NCI-H2029 treated with DMSO at 0.1 percent for 48 hours (cell line): ENCODE measurements at regions not wholly inside any gene's neighbourhood (a gene's known extent, or its start where the extent isn't known, plus 50 kb on each side); places are given as distances from the start of the nearest gene placed in this dataset.
"Not testable (repeated sequence)": the region's sequence is repeated elsewhere in the genome, so short reads cannot be mapped to it uniquely, and the experiment has no call there.

Source experiments
- DNase-seq: peaks from one replicate; lab custom pipeline; 2025; lab: John Stamatoyannopoulos, UW

DNA sequence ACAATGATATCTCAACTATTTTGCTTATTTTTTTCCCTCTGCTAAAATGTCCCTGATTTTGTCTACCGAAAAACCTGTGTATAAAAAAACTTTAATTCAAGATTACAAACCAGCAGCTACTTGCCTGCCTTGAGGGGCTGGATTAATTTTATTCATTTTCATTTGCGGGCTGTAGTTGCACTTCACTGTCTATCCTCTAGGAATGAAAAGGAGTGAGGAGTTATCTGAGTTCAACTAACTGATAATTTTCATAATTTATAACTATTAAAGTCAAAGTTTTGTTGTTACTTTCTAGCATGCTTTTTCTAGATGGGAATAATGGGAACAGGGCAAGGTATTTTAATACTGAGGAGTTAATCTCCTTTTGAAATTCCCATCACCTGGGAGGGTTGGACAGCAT, 50.3 kb upstream of the AGTPBP1 start:
- DNase-seq = not testable (repeated sequence)

GRCh38 chr9:85802978-85803695, 61.4 kb upstream of the AGTPBP1 start:
- DNase-seq = not testable (repeated sequence)

DNA sequence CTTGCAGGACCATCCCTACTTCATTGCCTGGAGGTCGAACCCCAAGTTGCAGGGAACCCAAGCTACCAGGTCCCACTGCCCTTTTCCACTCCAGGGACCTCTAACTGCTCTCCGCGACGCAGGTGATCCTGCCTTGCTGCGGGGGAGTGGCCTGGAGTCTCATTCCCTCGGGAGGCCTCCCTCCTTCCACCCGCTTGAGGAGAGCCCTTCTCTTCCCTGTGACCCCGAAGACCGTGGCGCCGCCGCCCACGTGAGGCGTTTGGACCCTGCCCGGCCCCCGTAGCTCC, 63.0 kb upstream of the AGTPBP1 start:
- peak; percentile 30 for DNase-seq

GRCh38 chr9:85805134-85806005, 63.6 kb upstream of the AGTPBP1 start:
- DNase-seq = peak; percentile 30

GRCh38 chr9:85808329-85808728, 66.6 kb upstream of the AGTPBP1 start:
- not testable (repeated sequence) for DNase-seq

- DNase-seq = not testable (repeated sequence)
These were observed 71.6 kb upstream of the AGTPBP1 start for GRCh38 chr9:85813388-85813787.

GRCh38 chr9:85814800-85815199, 73.0 kb upstream of the AGTPBP1 start:
- DNase-seq = not testable (repeated sequence)

- not testable (repeated sequence) for DNase-seq
These were observed 77.2 kb upstream of the AGTPBP1 start for GRCh38 chr9:85818971-85819370.

- DNase-seq = peak; percentile 33
These were observed 78.8 kb upstream of the AGTPBP1 start for GRCh38 chr9:85820598-85820997.

GRCh38 chr9:85824949-85825348, 83.2 kb upstream of the AGTPBP1 start:
- DNase-seq = not testable (repeated sequence)

GRCh38 chr9:85834591-85834990, 92.8 kb upstream of the AGTPBP1 start:
- DNase-seq = not testable (repeated sequence)

DNA sequence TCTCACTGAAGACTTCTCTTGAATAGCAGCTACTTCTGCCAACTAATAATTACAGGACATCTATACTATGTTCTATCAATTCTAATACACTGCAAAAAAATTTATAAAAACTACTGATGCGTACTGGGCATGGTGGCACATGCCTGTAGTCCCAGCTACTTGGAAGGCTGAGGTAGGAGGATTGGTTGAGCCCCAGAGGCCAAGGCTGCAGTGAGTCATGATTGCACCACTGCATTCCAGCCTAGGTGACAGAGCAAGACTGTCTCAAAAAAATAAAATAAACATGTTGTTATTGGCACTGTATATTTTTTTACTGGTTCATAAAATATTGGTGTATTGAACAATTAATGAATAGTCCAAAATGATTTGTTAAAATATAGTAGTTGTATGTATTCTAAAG, 97.0 kb upstream of the NAA35 start:
- not testable (repeated sequence) for DNase-seq

GRCh38 chr9:85847782-85848181, 93.2 kb upstream of the NAA35 start:
- not testable (repeated sequence) for DNase-seq

DNA sequence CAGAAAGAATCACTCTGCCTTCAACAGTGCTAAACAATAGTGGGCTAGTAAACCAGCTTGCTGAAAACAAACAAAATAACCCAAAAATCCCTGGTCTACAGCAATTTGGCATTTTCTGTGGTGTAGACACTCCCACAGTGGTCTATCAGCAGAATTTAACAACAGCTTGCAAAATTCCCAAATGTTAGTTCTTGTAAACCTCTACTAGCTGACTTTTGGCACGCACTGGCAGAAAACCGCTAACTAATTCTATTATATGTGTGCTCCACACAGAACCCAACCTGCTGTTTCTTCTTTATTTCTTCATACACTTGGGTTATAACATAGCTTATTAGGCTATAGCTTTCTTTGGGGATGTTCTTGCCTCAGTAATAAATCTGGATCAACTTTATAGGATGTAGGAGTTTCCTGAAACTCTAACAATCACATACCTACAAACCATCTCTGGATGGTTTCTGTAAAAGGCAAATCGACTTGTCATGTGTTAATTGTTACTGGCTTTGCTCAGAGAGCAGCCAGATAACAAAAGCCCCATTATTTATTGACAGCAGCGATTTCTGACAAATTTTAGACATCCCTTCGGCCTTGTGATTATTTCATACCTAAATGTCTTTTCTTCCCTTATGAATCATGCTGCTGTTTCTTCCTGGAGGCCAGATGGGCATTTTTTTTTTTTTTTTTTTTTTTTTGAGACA, 82.7 kb upstream of the NAA35 start:
- DNase-seq = no peak

- DNase-seq = peak; percentile 40
These were observed 81.2 kb upstream of the NAA35 start for GRCh38 chr9:85859765-85860164.

DNA sequence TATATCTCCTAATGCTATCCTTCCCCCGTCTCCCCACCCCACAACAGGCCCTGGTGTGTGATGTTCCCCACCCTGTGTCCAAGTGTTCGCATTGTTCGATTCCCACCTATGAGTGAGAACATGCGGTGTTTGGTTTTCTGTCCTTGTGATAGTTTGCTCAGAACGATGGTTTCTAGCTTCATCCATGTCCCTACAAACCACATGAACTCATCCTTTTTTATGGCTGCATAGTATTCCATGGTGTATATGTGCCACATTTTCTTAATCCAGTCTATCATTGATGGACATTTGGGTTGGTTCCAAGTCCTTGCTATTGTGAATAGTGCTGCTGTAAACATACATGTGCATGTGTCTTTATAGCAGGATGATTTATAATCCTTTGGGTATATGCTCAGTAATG, 79.1 kb upstream of the NAA35 start:
- DNase-seq = not testable (repeated sequence)

DNA sequence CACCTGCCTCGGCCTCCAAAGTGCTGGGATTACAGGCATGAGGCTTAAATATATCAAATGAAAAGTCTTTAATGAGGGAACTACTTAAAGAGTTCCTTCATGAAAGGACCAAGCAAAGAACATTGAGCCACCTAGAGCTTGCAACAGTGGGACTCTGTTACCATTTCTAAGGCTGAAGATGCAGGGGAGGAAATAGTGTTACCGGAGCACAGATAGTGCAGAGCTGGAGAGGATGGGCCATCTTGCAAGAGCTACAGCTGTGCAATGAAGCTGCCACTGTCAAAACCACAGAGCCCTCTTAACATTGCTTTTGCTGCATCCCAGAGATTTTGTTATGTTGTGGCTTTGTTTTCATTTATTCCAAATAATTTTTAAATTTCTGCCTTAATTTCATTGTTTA, 77.1 kb upstream of the NAA35 start:
- no peak for DNase-seq

DNA sequence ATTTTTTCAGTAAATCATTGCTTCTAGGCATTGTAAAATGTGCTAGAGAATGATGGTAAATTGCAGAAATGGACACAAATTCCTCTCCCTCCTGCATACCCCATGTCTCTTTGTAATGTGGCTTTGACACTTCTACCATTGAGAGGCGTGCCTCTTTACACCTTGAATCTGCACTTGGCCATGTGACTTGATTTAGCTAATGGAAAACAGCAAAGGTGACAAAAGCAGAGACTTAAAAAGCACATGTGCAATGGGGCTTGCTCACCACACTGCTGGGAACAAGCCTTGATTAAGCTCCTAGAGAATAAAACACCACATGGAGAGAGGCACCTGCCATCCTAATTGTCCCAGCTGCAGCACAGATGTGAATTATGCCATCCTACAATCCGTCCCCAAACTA, 69.9 kb upstream of the NAA35 start:
- no peak for DNase-seq

- not testable (repeated sequence) for DNase-seq
These were observed 69.3 kb upstream of the NAA35 start for GRCh38 chr9:85871683-85872082.

DNA sequence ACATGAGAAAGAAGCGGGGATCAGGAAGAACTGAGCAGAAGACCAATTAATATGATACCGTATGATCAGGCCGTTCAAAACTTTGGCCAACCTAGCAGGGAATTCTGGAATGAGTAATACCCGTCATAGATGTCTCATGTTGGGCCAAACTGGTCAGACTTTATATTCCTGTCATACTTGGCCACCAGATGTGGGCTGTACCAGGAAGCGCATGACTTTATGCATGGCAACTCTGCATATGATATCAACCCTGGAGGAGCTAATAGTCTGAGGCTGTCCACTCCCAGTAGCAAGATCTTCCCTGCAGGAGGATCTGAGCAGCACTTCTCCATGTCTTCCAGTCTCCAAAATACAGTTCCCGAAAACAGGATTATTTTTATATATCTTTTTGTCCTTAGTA, 68.5 kb upstream of the NAA35 start:
- DNase-seq = no peak

DNA sequence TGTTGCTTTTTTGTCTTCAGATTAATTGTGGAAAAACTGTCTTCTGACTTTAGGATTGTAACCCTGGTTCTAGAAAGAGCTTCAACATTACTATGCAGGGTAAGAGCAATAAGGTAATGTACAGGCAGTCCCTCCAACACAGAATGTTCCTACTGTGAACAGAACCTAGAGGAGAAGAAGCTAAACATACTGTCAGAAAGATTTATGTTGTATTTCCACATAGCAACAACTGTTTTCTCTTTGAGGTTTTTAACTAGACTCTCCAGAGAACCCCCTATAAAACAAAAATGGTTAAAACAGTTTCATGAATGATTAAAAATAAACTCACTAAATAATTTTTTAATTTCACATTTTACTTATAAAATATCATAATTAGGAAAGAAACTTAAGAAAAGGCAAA, 64.3 kb upstream of the NAA35 start:
- DNase-seq = no peak

DNA sequence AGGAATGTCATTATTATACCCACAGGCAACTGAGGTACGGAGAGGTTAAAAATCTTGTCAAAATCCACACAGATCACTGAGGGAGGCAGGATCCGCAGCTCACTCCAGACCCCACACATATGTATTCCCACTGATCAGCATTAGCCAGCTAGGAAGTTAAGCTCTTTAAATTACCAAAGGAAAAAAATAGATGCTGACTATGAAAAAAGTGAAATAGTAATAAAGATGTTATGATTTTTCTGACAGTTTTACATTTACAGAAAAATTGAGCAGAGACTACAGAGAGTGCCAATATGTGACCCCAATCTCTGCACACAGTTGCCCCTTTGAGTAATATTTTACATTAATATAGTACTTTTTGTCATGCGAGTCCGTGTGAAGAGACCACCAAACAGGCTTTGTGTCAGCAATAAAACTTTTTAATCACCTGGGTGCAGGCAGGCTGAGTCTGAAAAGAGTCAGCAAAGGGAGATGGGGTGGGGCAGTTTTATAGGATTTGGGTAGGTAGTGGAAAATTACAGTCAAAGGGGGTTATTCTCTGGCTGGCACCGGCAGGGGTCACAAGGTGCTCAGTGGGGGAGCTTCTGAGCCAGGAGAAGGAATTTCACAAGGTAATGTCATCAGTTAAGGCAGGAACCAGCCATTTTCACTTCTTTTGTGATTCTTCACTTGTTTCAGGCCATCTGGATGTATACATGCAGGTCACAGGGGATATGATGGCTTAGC, 61.9 kb upstream of the NAA35 start:
- not testable (repeated sequence) for DNase-seq
